Liver (tissue), 3 donors: ENCODE measurements at regions not wholly inside any gene's neighbourhood (a gene's known extent, or its start where the extent isn't known, plus 50 kb on each side); places are given as distances from the start of the nearest gene placed in this dataset.

Experiments
- ATF3 ChIP-seq: IDR thresholded peaks from 2 replicates; pipeline ENCODE4 v1.6.1; 2016; ENCODE audit warnings: antibody characterized with exemption
- CTCF ChIP-seq: fragments of 150-350 bp; IDR thresholded peaks from 2 replicates; pipeline ENCODE4 v1.5.1; 2017; ENCODE audit warnings: improper control_type of control experiment, low read depth, low read length; ENCODE audit not compliant: missing input control
- EGR1 ChIP-seq, 2 donors: IDR thresholded peaks; 2 replicates each; pipeline ENCODE4 v1.6.1; 2016 to 2018; ENCODE audit warnings: antibody characterized with exemption in 2 of 2, low read depth in 2 of 2
- FOXA1 ChIP-seq: IDR thresholded peaks from 2 replicates; pipeline ENCODE4 v1.6.1; 2016; ENCODE audit warnings: antibody characterized with exemption
- FOXA2 ChIP-seq: IDR thresholded peaks from 2 replicates; pipeline ENCODE4 v1.6.1; 2016; ENCODE audit warnings: antibody characterized with exemption
- GABPA ChIP-seq, 2 donors: IDR thresholded peaks in 1 of 2; conservative IDR thresholded peaks in 1 of 2; 2 replicates each; pipeline ENCODE4 v1.6.1; 2016; ENCODE audit warnings: antibody characterized with exemption in 2 of 2, mild to moderate bottlenecking in 1 of 2, moderate library complexity in 1 of 2
- HNF4A ChIP-seq, 2 donors: conservative IDR thresholded peaks; 2 replicates each; pipeline ENCODE4 v1.6.1; 2016; ENCODE audit warnings: antibody characterized with exemption in 2 of 2, mild to moderate bottlenecking in 2 of 2
- HNF4G ChIP-seq: IDR thresholded peaks from 2 replicates; pipeline ENCODE4 v1.6.1; 2016; ENCODE audit warnings: antibody characterized with exemption
- JUND ChIP-seq, 2 donors: IDR thresholded peaks; 2 replicates each; pipeline ENCODE4 v1.6.1; 2016; ENCODE audit warnings: antibody characterized with exemption in 2 of 2
- MAX ChIP-seq: IDR thresholded peaks from 2 replicates; pipeline ENCODE4 v1.6.1; 2016; ENCODE audit warnings: antibody characterized with exemption
- REST ChIP-seq: IDR thresholded peaks from 2 replicates; pipeline ENCODE4 v1.6.1; 2016; ENCODE audit warnings: antibody characterized with exemption, mild to moderate bottlenecking
- TAF1 ChIP-seq: conservative IDR thresholded peaks from 2 replicates; pipeline ENCODE4 v1.6.1; 2016; ENCODE audit warnings: antibody characterized with exemption, mild to moderate bottlenecking
- YY1 ChIP-seq: IDR thresholded peaks from 2 replicates; pipeline ENCODE4 v1.6.1; 2016; ENCODE audit warnings: antibody characterized with exemption, mild to moderate bottlenecking
- donor health status: healthy.
- donor health status: healthy.

- no peak for TF ChIP-seq CTCF
- no peak for TF ChIP-seq MAX
- TF ChIP-seq HNF4A (conservative IDR thresholded peaks at IDR 0.05), result no peak
- no peak for TF ChIP-seq REST
- TF ChIP-seq EGR1 (IDR thresholded peaks at IDR 0.05; ENCODE audit: low read depth in 2 of 2), result no peak
- TF ChIP-seq TAF1, result no peak
- TF ChIP-seq FOXA1, result no peak
- TF ChIP-seq FOXA2, result no peak
- TF ChIP-seq YY1, result no peak
- no peak for TF ChIP-seq GABPA (IDR thresholded peaks at IDR 0.05 in 1 of 2, conservative IDR thresholded peaks at IDR 0.05 in 1 of 2)
- no peak for TF ChIP-seq JUND (IDR thresholded peaks at IDR 0.05)
- TF ChIP-seq ATF3, result no peak
- TF ChIP-seq HNF4G, result no peak
Measured at GRCh38 chr7:3229904-3230470, 71.1 kb upstream of the SDK1 start.
